Effector memory CD4-positive, alpha-beta T cell (primary cell): ENCODE measurements at regions not wholly inside any gene's neighbourhood (a gene's known extent, or its start where the extent isn't known, plus 50 kb on each side); places are given as distances from the start of the nearest gene placed in this dataset.

Experiments
- DNase-seq, 3 donors: peaks; one replicate each; pipeline ENCODE4 v3.0.0-alpha.2; 2020
- H3K27ac ChIP-seq: 2 replicates; pipeline ENCODE4 v1.7.0; 2013; ENCODE audit warnings: mild to moderate bottlenecking, low read length, moderate library complexity; ENCODE audit not compliant: insufficient read depth, poor library complexity, severe bottlenecking
- H3K27me3 ChIP-seq: replicated peaks from 2 replicates; pipeline ENCODE4 v1.7.0; 2013; ENCODE audit warnings: mild to moderate bottlenecking, low read length; ENCODE audit not compliant: insufficient read depth, control insufficient read depth, poor library complexity, severe bottlenecking
- H3K36me3 ChIP-seq: 2 replicates; pipeline ENCODE4 v1.7.0; 2013; ENCODE audit warnings: mild to moderate bottlenecking, low read length, moderate library complexity; ENCODE audit not compliant: control insufficient read depth, insufficient read depth
- H3K4me1 ChIP-seq: 2 replicates; pipeline ENCODE4 v1.7.0; 2013; ENCODE audit warnings: low read length, mild to moderate bottlenecking; ENCODE audit not compliant: control insufficient read depth, insufficient read depth, poor library complexity, severe bottlenecking
- H3K4me3 ChIP-seq: 2 replicates; pipeline ENCODE4 v1.7.0; 2013; ENCODE audit warnings: low read length, low read depth, mild to moderate bottlenecking; ENCODE audit not compliant: insufficient read depth, poor library complexity, severe bottlenecking
- H3K9me3 ChIP-seq: 2 replicates; pipeline ENCODE4 v1.7.0; 2013; ENCODE audit warnings: mild to moderate bottlenecking, low read length, moderate library complexity; ENCODE audit not compliant: control insufficient read depth

- DNase-seq: no peak
- Histone ChIP-seq H3K4me1 (no peaks in the 10 kb centered on the region), H3K36me3 (no peaks in the 10 kb centered on the region), H3K27ac (no peak overlapping the region), H3K9me3 (no peaks in the 10 kb centered on the region), H3K27me3 (no peaks in the 10 kb centered on the region), H3K4me3 (no peak overlapping the region)
Measured at GRCh38 chr15:95865330-95865739, 465.2 kb upstream of the NR2F2 start.

- Histone ChIP-seq H3K27me3 (no peaks in the 10 kb centered on the region), H3K4me3 (no peak overlapping the region), H3K36me3 (no peaks in the 10 kb centered on the region), H3K9me3 (no peaks in the 10 kb centered on the region), H3K27ac (no peak overlapping the region), H3K4me1 (no peaks in the 10 kb centered on the region)
- no peak for DNase-seq
Measured at GRCh38 chr15:95866711-95867440, 463.6 kb upstream of the NR2F2 start.

GRCh38 chr15:95868450-95868849 is 462.1 kb upstream of the NR2F2 start:
- Histone ChIP-seq H3K4me3 (no peak overlapping the region), H3K27ac (no peak overlapping the region), H3K27me3 (no peaks in the 10 kb centered on the region), H3K36me3 (no peaks in the 10 kb centered on the region), H3K9me3 (no peaks in the 10 kb centered on the region), H3K4me1 (no peaks in the 10 kb centered on the region)
- DNase-seq: no peak

DNA sequence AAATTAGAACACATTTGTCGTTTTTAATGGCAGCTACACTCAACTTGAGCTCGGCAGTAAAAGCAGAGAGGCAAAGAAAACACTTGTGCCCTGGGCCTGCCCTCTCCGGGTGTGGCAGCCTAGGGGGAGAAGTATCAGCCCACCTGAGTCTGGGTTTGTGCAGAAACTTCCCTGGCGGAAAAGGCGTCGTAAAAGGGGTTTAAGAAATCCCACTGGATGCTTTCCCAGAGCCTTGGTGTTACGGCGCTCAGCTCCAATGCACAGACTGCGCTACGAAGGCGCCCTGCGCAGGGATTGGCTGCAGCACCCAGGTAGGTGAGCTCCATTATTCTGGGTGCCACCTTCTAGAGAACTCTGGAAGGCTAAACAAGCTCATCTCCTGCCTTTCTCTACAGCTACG is 461.5 kb upstream of the NR2F2 start:
- Histone ChIP-seq H3K4me1 (no peaks in the 10 kb centered on the region), H3K27me3 (no peaks in the 10 kb centered on the region), H3K9me3 (no peaks in the 10 kb centered on the region), H3K4me3 (no peak overlapping the region), H3K27ac (no peak overlapping the region), H3K36me3 (no peaks in the 10 kb centered on the region)
- DNase-seq: no peak

DNA sequence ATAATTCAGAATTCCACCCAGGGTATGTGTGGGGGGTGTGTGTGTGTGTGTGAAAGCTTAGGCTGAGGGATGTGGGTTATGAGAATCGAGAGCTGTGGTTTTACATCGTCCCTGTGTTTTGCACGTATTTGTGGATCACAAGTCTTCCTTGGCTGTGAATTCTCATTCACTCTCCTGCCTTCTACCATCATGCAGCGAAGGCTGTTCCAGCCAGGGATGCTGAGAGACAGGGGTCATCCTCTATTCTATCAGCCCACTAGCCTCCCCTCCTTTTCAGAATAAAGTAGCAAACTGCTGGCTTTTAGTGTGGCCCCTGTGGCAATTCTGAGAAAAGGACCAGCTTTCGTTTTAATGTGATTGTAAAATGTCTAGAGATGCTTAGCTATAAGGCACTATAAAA is 460.6 kb upstream of the NR2F2 start:
- Histone ChIP-seq H3K4me3 (no peak overlapping the region), H3K27ac (no peak overlapping the region), H3K27me3 (no peaks in the 10 kb centered on the region), H3K36me3 (no peaks in the 10 kb centered on the region), H3K4me1 (no peaks in the 10 kb centered on the region), H3K9me3 (no peaks in the 10 kb centered on the region)
- no peak for DNase-seq

- Histone ChIP-seq H3K9me3 (no peaks in the 10 kb centered on the region), H3K27ac (no peak overlapping the region), H3K4me3 (no peak overlapping the region), H3K36me3 (no peaks in the 10 kb centered on the region), H3K4me1 (no peaks in the 10 kb centered on the region), H3K27me3 (no peaks in the 10 kb centered on the region)
- no peak for DNase-seq
Measured at GRCh38 chr15:95872366-95872771, 458.1 kb upstream of the NR2F2 start.

GRCh38 chr15:95874637-95875036 is 455.9 kb upstream of the NR2F2 start:
- Histone ChIP-seq H3K4me1 (no peaks in the 10 kb centered on the region), H3K9me3 (no peaks in the 10 kb centered on the region), H3K27me3 (no peaks in the 10 kb centered on the region), H3K27ac (no peak overlapping the region), H3K4me3 (no peak overlapping the region), H3K36me3 (no peaks in the 10 kb centered on the region)
- DNase-seq: no peak

- no peak for DNase-seq
- H3K4me1 ChIP-seq: no peaks in the 10 kb centered on the region
- no peak overlapping the region for H3K4me3 ChIP-seq
- no peaks in the 10 kb centered on the region for H3K36me3 ChIP-seq
- H3K27me3 ChIP-seq: no peaks in the 10 kb centered on the region
- no peak overlapping the region for H3K27ac ChIP-seq
- no peaks in the 10 kb centered on the region for H3K9me3 ChIP-seq
Measured at GRCh38 chr15:95875121-95875643, 455.3 kb upstream of the NR2F2 start.

GRCh38 chr15:95880031-95880570 is 450.4 kb upstream of the NR2F2 start:
- Histone ChIP-seq H3K27me3 (no peaks in the 10 kb centered on the region), H3K4me1 (no peaks in the 10 kb centered on the region), H3K9me3 (no peaks in the 10 kb centered on the region), H3K27ac (no peak overlapping the region), H3K4me3 (no peak overlapping the region), H3K36me3 (no peaks in the 10 kb centered on the region)
- DNase-seq: no peak

- no peak overlapping the region for H3K27ac ChIP-seq
- no peaks in the 10 kb centered on the region for H3K4me1 ChIP-seq
- no peak for DNase-seq
- no peaks in the 10 kb centered on the region for H3K9me3 ChIP-seq
- H3K4me3 ChIP-seq: no peak overlapping the region
- H3K27me3 ChIP-seq: no peaks in the 10 kb centered on the region
- no peaks in the 10 kb centered on the region for H3K36me3 ChIP-seq
Measured at GRCh38 chr15:95880630-95881029, 449.9 kb upstream of the NR2F2 start.
